ENCODE measurements at regions not wholly inside any gene's neighbourhood (a gene's known extent, or its start where the extent isn't known, plus 50 kb on each side); places are given as distances from the start of the nearest gene placed in this dataset.
"Not testable (repeated sequence)": the region's sequence is repeated elsewhere in the genome, so short reads cannot be mapped to it uniquely, and the experiment has no call there.

GRCh38 chrX:139018436-139018835 is 306.9 kb upstream of the FGF13 start:
- H3K4me3 ChIP-seq = no peak overlapping the region
- TF ChIP-seq CTCF (IDR thresholded peaks at IDR 0.05) (no peak), POLR2AphosphoS5 (IDR thresholded peaks at IDR 0.05) (no peak), POLR2A (IDR thresholded peaks at IDR 0.05) (no peak)
- H3K27me3 ChIP-seq = no peaks in the 10 kb centered on the region
- H3K27ac ChIP-seq = no peak overlapping the region
- no peaks in the 10 kb centered on the region for H3K4me1 ChIP-seq
- peaks cover 0 to 27% of the 10 kb centered on the region in 2 donors for H3K9me3 ChIP-seq
- intact Hi-C loops (cut with DNase I; ENCODE audit: low total_unique reads) = no loop called here
- DNase-seq (ENCODE audit: low spot score in 2 of 2) = no peak
- H3K36me3 ChIP-seq = no peaks in the 10 kb centered on the region

GRCh38 chrX:139015627-139016026 is 304.1 kb upstream of the FGF13 start:
- H3K27me3 ChIP-seq = no peaks in the 10 kb centered on the region
- H3K4me3 ChIP-seq = no peak overlapping the region
- peaks cover 0 to 41% of the 10 kb centered on the region in 2 donors for H3K9me3 ChIP-seq
- DNase-seq (ENCODE audit: low spot score in 2 of 2) = no peak
- intact Hi-C loops (cut with DNase I; ENCODE audit: low total_unique reads) = no loop called here
- H3K36me3 ChIP-seq = no peaks in the 10 kb centered on the region
- H3K27ac ChIP-seq = no peak overlapping the region
- TF ChIP-seq POLR2A (IDR thresholded peaks at IDR 0.05) (no peak), CTCF (IDR thresholded peaks at IDR 0.05) (no peak), POLR2AphosphoS5 (IDR thresholded peaks at IDR 0.05) (no peak)
- no peaks in the 10 kb centered on the region for H3K4me1 ChIP-seq

- Histone ChIP-seq H3K36me3 (no peaks in the 10 kb centered on the region), H3K4me1 (no peaks in the 10 kb centered on the region), H3K4me3 (no peak overlapping the region), H3K27me3 (no peaks in the 10 kb centered on the region), H3K9me3 (peaks cover 0 to 27% of the 10 kb centered on the region in 2 donors), H3K27ac (no peak overlapping the region)
- TF ChIP-seq POLR2AphosphoS5 (IDR thresholded peaks at IDR 0.05) (no peak), POLR2A (IDR thresholded peaks at IDR 0.05) (no peak), CTCF (IDR thresholded peaks at IDR 0.05) (no peak)
- DNase-seq (ENCODE audit: low spot score in 2 of 2) = no peak
- intact Hi-C loops (cut with DNase I; ENCODE audit: low total_unique reads) = no loop called here
These were observed 296.7 kb upstream of the FGF13 start for GRCh38 chrX:139008185-139008584.

GRCh38 chrX:139003856-139004527 is 292.5 kb upstream of the FGF13 start:
- H3K27me3 ChIP-seq; H3K4me3 ChIP-seq; H3K4me1 ChIP-seq; DNase-seq (ENCODE audit: low spot score in 2 of 2); intact Hi-C loops (cut with DNase I; ENCODE audit: low total_unique reads); H3K36me3 ChIP-seq; H3K27ac ChIP-seq; H3K9me3 ChIP-seq: not testable (repeated sequence)

- H3K9me3 ChIP-seq = no peaks in the 10 kb centered on the region
- H3K27ac ChIP-seq = no peak overlapping the region
- no peak for TF ChIP-seq POLR2A (IDR thresholded peaks at IDR 0.05)
- TF ChIP-seq CTCF (IDR thresholded peaks at IDR 0.05) = no peak
- no peak for TF ChIP-seq POLR2AphosphoS5 (IDR thresholded peaks at IDR 0.05)
- H3K4me3 ChIP-seq = no peak overlapping the region
- no peaks in the 10 kb centered on the region for H3K27me3 ChIP-seq
- intact Hi-C loops (cut with DNase I; ENCODE audit: low total_unique reads) = no loop called here
- H3K4me1 ChIP-seq = no peaks in the 10 kb centered on the region
- DNase-seq (ENCODE audit: low spot score in 2 of 2) = no peak
- no peaks in the 10 kb centered on the region for H3K36me3 ChIP-seq
These were observed 290.8 kb upstream of the FGF13 start for GRCh38 chrX:139002319-139002718.

GRCh38 chrX:138996268-138996667 is 284.8 kb upstream of the FGF13 start:
- Histone ChIP-seq H3K9me3 (peaks cover 0 to 19% of the 10 kb centered on the region in 2 donors), H3K4me1 (no peaks in the 10 kb centered on the region), H3K27ac (no peak overlapping the region), H3K36me3 (no peaks in the 10 kb centered on the region), H3K27me3 (peaks cover 0 to 5% of the 10 kb centered on the region in 2 donors), H3K4me3 (no peak overlapping the region)
- TF ChIP-seq CTCF (IDR thresholded peaks at IDR 0.05) (no peak), POLR2AphosphoS5 (IDR thresholded peaks at IDR 0.05) (no peak), POLR2A (IDR thresholded peaks at IDR 0.05) (no peak)
- no peak for DNase-seq (ENCODE audit: low spot score in 2 of 2)
- intact Hi-C loops (cut with DNase I; ENCODE audit: low total_unique reads) = no loop called here

All from breast epithelium (tissue), 4 donors.